Endothelial cell of umbilical vein (primary cell): ENCODE measurements at regions not wholly inside any gene's neighbourhood (a gene's known extent, or its start where the extent isn't known, plus 50 kb on each side); places are given as distances from the start of the nearest gene placed in this dataset.

Experiments
- BruUV-seq: library from RNA; stranded (reverse); fragments of 400-500 nt; replicated peaks from 2 replicates; lab custom pipeline; 2021; lab: Mats Ljungman, UMichigan
- CTCF ChIA-PET: fragments of 300-600, 350-600 bp; sonication (Branson Sonifier 250); formaldehyde crosslinking; loops from one replicate; lab custom pipeline; 2021; ENCODE audit warnings: antibody characterized with exemption, inconsistent platforms; lab: Charles Lee
- POLR2A ChIA-PET: fragments of 300-600, 350-600 bp; sonication (Branson Sonifier 250); formaldehyde crosslinking; loops from one replicate; lab custom pipeline; 2021; ENCODE audit warnings: antibody characterized with exemption, inconsistent platforms; lab: Charles Lee
- DNase-seq: peaks from one replicate; pipeline ENCODE4 v3.0.0-alpha.2; 2011; ENCODE audit warnings: low read depth, low spot score
- FAIRE-seq: peaks from 2 replicates; lab custom pipeline; 2011; peaks lifted over from hg19 to GRCh38; lab: Jason Lieb, UNC
- H2AFZ ChIP-seq: 2 replicates; pipeline ENCODE4 v1.6.0; 2012; ENCODE audit warnings: low read depth, low read length, control low read depth, inconsistent platforms
- H3K27ac ChIP-seq: 2 replicates; pipeline ENCODE4 v1.5.1; 2011; ENCODE audit warnings: low read depth, mild to moderate bottlenecking, control low read depth, low read length, moderate library complexity; ENCODE audit not compliant: insufficient read depth
- H3K27me3 ChIP-seq, 2 experiments: 2 replicates each; pipeline versions ENCODE4 v1.6.0 to v1.6.1; 2011; ENCODE audit warnings: low read length in 2 of 2, mixed read lengths in 1 of 2; ENCODE audit not compliant: control insufficient read depth in 2 of 2, insufficient read depth in 2 of 2
- H3K36me3 ChIP-seq, 2 experiments: 2 replicates in 1 of 2; 3 replicates in 1 of 2; pipeline ENCODE4 v1.5.1; 2011; ENCODE audit warnings: low read length in 2 of 2, mild to moderate bottlenecking in 1 of 2, moderate library complexity in 1 of 2; ENCODE audit not compliant: control insufficient read depth in 2 of 2, insufficient read depth in 2 of 2; ENCODE audit errors: extremely low read depth in 1 of 2
- H3K4me1 ChIP-seq: 3 replicates; pipeline ENCODE4 v1.5.1; 2011; ENCODE audit warnings: mild to moderate bottlenecking, low read length; ENCODE audit not compliant: control insufficient read depth, insufficient read depth; ENCODE audit errors: extremely low read depth
- H3K4me2 ChIP-seq: 2 replicates; pipeline ENCODE4 v1.6.1; 2011; ENCODE audit warnings: low read length, control low read depth, mixed read lengths; ENCODE audit not compliant: insufficient read depth
- H3K4me3 ChIP-seq, 3 experiments: fragments of 200-600 bp in 1 of 3; sonication (generic), shearing (Covaris generic) in 1 of 3; replicated peaks in 1 of 3; 2 replicates each; pipeline ENCODE4 v1.5.1; 2011 to 2016; ENCODE audit warnings: control low read depth in 3 of 3, low read length in 3 of 3, mild to moderate bottlenecking in 2 of 3, inconsistent platforms in 1 of 3, low read depth in 1 of 3, moderate library complexity in 1 of 3; ENCODE audit not compliant: insufficient read depth in 1 of 3
- H3K79me2 ChIP-seq: 2 replicates; pipeline ENCODE4 v1.6.0; 2012; ENCODE audit warnings: low read length, inconsistent platforms; ENCODE audit not compliant: control insufficient read depth, insufficient read depth
- H3K9ac ChIP-seq: replicated peaks from 2 replicates; pipeline ENCODE3; 2011; ENCODE audit warnings: low read length, control low read depth; ENCODE audit not compliant: insufficient read depth; ENCODE audit errors: extremely low read depth
- H3K9me1 ChIP-seq: replicated peaks from 3 replicates; pipeline ENCODE4 v1.6.0; 2011; ENCODE audit warnings: mild to moderate bottlenecking, low read length; ENCODE audit not compliant: control insufficient read depth, insufficient read depth; ENCODE audit errors: extremely low read depth
- H3K9me3 ChIP-seq: replicated peaks from 2 replicates; pipeline ENCODE4 v1.5.1; 2012; ENCODE audit warnings: low read length, inconsistent platforms; ENCODE audit not compliant: control insufficient read depth, insufficient read depth
- H4K20me1 ChIP-seq: replicated peaks from 2 replicates; pipeline ENCODE3; 2011; ENCODE audit warnings: mild to moderate bottlenecking, low read length; ENCODE audit not compliant: control insufficient read depth, insufficient read depth; ENCODE audit errors: extremely low read depth
- CTCF ChIP-seq, 2 donors: IDR thresholded peaks; 1 replicate in 1 of 2; 2 replicates in 1 of 2; pipeline ENCODE4 v1.5.1; 2011; ENCODE audit warnings: low read length in 2 of 2, mild to moderate bottlenecking in 2 of 2, moderate library complexity in 2 of 2, control low read depth in 1 of 2, inconsistent platforms in 1 of 2, low read depth in 1 of 2; ENCODE audit not compliant: insufficient read depth in 1 of 2; ENCODE audit errors: extremely low read depth in 1 of 2
- EZH2 ChIP-seq: IDR thresholded peaks from 2 replicates; pipeline ENCODE4 v1.6.1; 2012; ENCODE audit warnings: borderline replicate concordance, low read depth, mild to moderate bottlenecking, moderate library complexity, low read length, inconsistent platforms; ENCODE audit not compliant: severe bottlenecking
- FOS ChIP-seq: IDR thresholded peaks from 2 replicates; pipeline ENCODE4 v1.6.1; 2011; ENCODE audit warnings: mild to moderate bottlenecking, low read length, moderate library complexity, borderline replicate concordance; ENCODE audit not compliant: insufficient read depth
- GATA2 ChIP-seq: IDR thresholded peaks from 2 replicates; pipeline ENCODE4 v1.7.0; 2011; ENCODE audit warnings: low read depth, mild to moderate bottlenecking, moderate library complexity, mixed read lengths, low read length; ENCODE audit not compliant: insufficient read length, insufficient read depth
- JUN ChIP-seq: IDR thresholded peaks from 2 replicates; pipeline ENCODE4 v1.6.1; 2011; ENCODE audit warnings: borderline replicate concordance, low read depth; ENCODE audit not compliant: insufficient read length, insufficient read depth
- MYC ChIP-seq: IDR thresholded peaks from one replicate; pipeline ENCODE4 v1.6.1; 2011; ENCODE audit warnings: mild to moderate bottlenecking, low read depth, low read length
- POLR2A ChIP-seq: IDR thresholded peaks from 2 replicates; pipeline ENCODE4 v1.6.1; 2012; ENCODE audit warnings: low read depth, mild to moderate bottlenecking, control low read depth, low read length
- POLR2AphosphoS5 ChIP-seq: IDR thresholded peaks from 2 replicates; pipeline ENCODE4 v1.6.1; 2012; ENCODE audit warnings: low read depth, mild to moderate bottlenecking, control low read depth, low read length, moderate library complexity; ENCODE audit not compliant: insufficient read depth
- dilution Hi-C: fragments of 300-500 bp; cut with MboI; formaldehyde crosslinking; loops from one replicate; pipeline ENCODE4 v1.15.0; 2019; ENCODE audit warnings: low sequenced_read_pairs; ENCODE audit not compliant: extremely low pct_ligation_motif_present
- intact Hi-C: fragments of 100-400 bp; cut with micrococcal nuclease; formaldehyde crosslinking; loops from one replicate; pipeline ENCODE4 v1.10.0; 2022
- TF ChIP-seq, protein P1 (sequence below): IDR thresholded peaks from 2 replicates; pipeline ENCODE4 v1.6.1; 2011; ENCODE audit not compliant: insufficient read depth, insufficient read length

- TF ChIP-seq CTCF (IDR thresholded peaks at IDR 0.05; ENCODE audit: extremely low read depth in 1 of 2, insufficient read depth in 1 of 2, low read depth in 1 of 2, low read length in 2 of 2) (no peak), MYC (no peak), POLR2AphosphoS5 (no peak), FOS (no peak), GATA2 (no peak), JUN (no peak)
- no peak overlapping the region for H3K27ac ChIP-seq
- no peaks in the 10 kb centered on the region for H4K20me1 ChIP-seq
- H3K4me2 ChIP-seq, result no peak overlapping the region
- BruUV-seq, result no TSS peak
- H3K4me1 ChIP-seq, result no peaks in the 10 kb centered on the region
- dilution Hi-C loops, result no loop called here
- no peaks in the 10 kb centered on the region for H3K79me2 ChIP-seq
- H3K36me3 ChIP-seq, result no peaks in the 10 kb centered on the region
- H3K9me3 ChIP-seq, result no peaks in the 10 kb centered on the region
- intact Hi-C loops, result no loop called here
- DNase-seq, result no peak
- no peak overlapping the region for H3K9ac ChIP-seq
- no peaks in the 10 kb centered on the region for H3K9me1 ChIP-seq
- no peaks in the 10 kb centered on the region for H3K27me3 ChIP-seq
- H3K4me3 ChIP-seq, result no peak overlapping the region
- CTCF ChIA-PET, result no interaction called here
- POLR2A ChIA-PET, result no interaction called here
- H2AFZ ChIP-seq, result no peak overlapping the region
- no peak for FAIRE-seq
Observed at GRCh38 chrX:42497356-42497755, 280.6 kb downstream of the PPP1R2C start.

DNA sequence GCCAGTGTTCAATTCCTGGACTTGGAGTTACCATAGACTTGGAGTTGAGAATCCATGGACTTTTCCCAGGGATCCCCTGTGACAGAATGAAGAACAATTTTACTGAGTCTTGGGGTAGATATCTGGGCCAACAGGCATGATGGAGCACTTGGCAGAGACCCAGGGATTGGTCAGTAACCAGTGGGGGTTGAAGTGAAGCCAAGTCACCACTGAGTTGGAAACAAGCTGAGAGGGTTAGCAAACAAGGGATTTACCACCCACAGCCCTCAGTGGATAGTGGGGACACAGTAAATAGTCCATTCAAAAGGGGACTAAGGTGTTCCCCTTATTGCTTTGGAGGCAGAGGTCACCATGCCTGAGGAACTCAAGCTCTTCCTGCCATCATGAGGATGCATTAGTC is 281.7 kb downstream of the PPP1R2C start:
- BruUV-seq, result no TSS peak
- no peak overlapping the region for H3K4me2 ChIP-seq
- no peaks in the 10 kb centered on the region for H3K9me1 ChIP-seq
- ChIA-PET POLR2A (no interaction called here), CTCF (no interaction called here)
- no peak for DNase-seq
- no peaks in the 10 kb centered on the region for H4K20me1 ChIP-seq
- TF ChIP-seq POLR2AphosphoS5 (no peak), GATA2 (no peak), POLR2A (no peak), MYC (no peak), CTCF (IDR thresholded peaks at IDR 0.05; ENCODE audit: extremely low read depth in 1 of 2, insufficient read depth in 1 of 2, low read depth in 1 of 2, low read length in 2 of 2) (no peak), EZH2 (no peak), FOS (no peak), JUN (no peak)
- TF ChIP-seq, protein P1, sequence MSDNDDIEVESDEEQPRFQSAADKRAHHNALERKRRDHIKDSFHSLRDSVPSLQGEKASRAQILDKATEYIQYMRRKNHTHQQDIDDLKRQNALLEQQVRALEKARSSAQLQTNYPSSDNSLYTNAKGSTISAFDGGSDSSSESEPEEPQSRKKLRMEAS, result no peak
- dilution Hi-C loops (no loop called here), intact Hi-C loops (no loop called here)
- no peaks in the 10 kb centered on the region for H3K36me3 ChIP-seq
- no peaks in the 10 kb centered on the region for H3K4me1 ChIP-seq
- H3K9ac ChIP-seq, result no peak overlapping the region
- H3K79me2 ChIP-seq, result no peaks in the 10 kb centered on the region
- no peak overlapping the region for H3K4me3 ChIP-seq
- H2AFZ ChIP-seq, result no peak overlapping the region
- H3K9me3 ChIP-seq, result no peaks in the 10 kb centered on the region
- H3K27ac ChIP-seq, result no peak overlapping the region
- FAIRE-seq, result no peak
- no peaks in the 10 kb centered on the region for H3K27me3 ChIP-seq
